ENCODE measurements at regions not wholly inside any gene's neighbourhood (a gene's known extent, or its start where the extent isn't known, plus 50 kb on each side); places are given as distances from the start of the nearest gene placed in this dataset.

GRCh38 chr1:240005997-240006650 is 85.6 kb upstream of the FMN2 start (continued):
- TF ChIP-seq CTCF (IDR thresholded peaks at IDR 0.05) (no peak), FOXS1 (CRISPR knock-in tag; IDR thresholded peaks at IDR 0.05) (no peak), REST (IDR thresholded peaks at IDR 0.05) (no peak), HOXA7 (CRISPR knock-in tag; IDR thresholded peaks at IDR 0.05) (no peak), ZC3H11A (IDR thresholded peaks at IDR 0.05) (no peak)

GRCh38 chr1:240008298-240008697 is 83.4 kb upstream of the FMN2 start:
- Histone ChIP-seq H3K4me2 (no peak overlapping the region), H3K27ac (no peak overlapping the region), H3K4me3 (no peak overlapping the region), H3K4me1 (no peaks in the 10 kb centered on the region), H3K9me3 (no peaks in the 10 kb centered on the region)
- ChIA-PET POLR2A (no interaction called here), CTCF (interaction anchor here (0.9 to 1.5 kb wide), 2 partner anchors 10 to 141 kb away, joined by 3 to 6 read pairs; no protein-coding TSS in a partner anchor)
- no peak for DNase-seq (ENCODE audit: low read depth in 1 of 2, low spot score in 1 of 2)
- TF ChIP-seq JUN (IDR thresholded peaks at IDR 0.05) = no peak
- TF ChIP-seq CHD4 (IDR thresholded peaks at IDR 0.05; ENCODE audit: borderline replicate concordance) = no peak
- no peak; a peak in 1 of 6 replicates for ATAC-seq
- 32% methylated on average over 3 of the region's 5 CpGs for WGBS (ENCODE audit: missing lambda C conversion rate)
- FAIRE-seq = no peak

GRCh38 chr1:240014051-240014450 is 77.6 kb upstream of the FMN2 start:
- no peak for TF ChIP-seq SREBF2 (IDR thresholded peaks at IDR 0.05)
- no peak for TF ChIP-seq TP53 (CRISPR knock-in tag; IDR thresholded peaks at IDR 0.05)
- no peak for TF ChIP-seq NR3C1 (IDR thresholded peaks at IDR 0.05)
- no peak for DNase-seq (ENCODE audit: low read depth in 1 of 2, low spot score in 1 of 2)
- CTCF ChIA-PET = interaction anchor here (0.5 to 1.9 kb wide), 6 partner anchors 10 to 175 kb away, joined by 3 to 5 read pairs (median 4); no protein-coding TSS in a partner anchor
- H3K4me1 ChIP-seq = no peaks in the 10 kb centered on the region
- no peak for FAIRE-seq
- POLR2A ChIA-PET = interaction anchor here (1.2 kb wide), 1 partner anchor 9 kb away, joined by 3 read pairs; no protein-coding TSS in a partner anchor
- no peak overlapping the region for H3K4me3 ChIP-seq
- H3K9me3 ChIP-seq = peaks cover 12% of the 10 kb centered on the region; the same call in 2 of the 3 replicates
- H3K4me2 ChIP-seq = no peak overlapping the region
- H3K27ac ChIP-seq = no peak overlapping the region
- no peak for ATAC-seq
- 44% methylated on average over 5 of the region's 5 CpGs for WGBS (ENCODE audit: missing lambda C conversion rate)

GRCh38 chr1:240018617-240019016 is 73.1 kb upstream of the FMN2 start:
- H3K4me1 ChIP-seq = no peaks in the 10 kb centered on the region
- H3K9me3 ChIP-seq = peaks cover 12% of the 10 kb centered on the region; the same call in 2 of the 3 replicates
- H3K4me2 ChIP-seq = no peak overlapping the region
- no peak for TF ChIP-seq POLR2AphosphoS2 (conservative IDR thresholded peaks at IDR 0.05; ENCODE audit: low read length)
- no peak for TF ChIP-seq CTCF (IDR thresholded peaks at IDR 0.05)
- no peak for TF ChIP-seq PHF8 (IDR thresholded peaks at IDR 0.05; ENCODE audit: borderline replicate concordance, low read depth)
- no peak for TF ChIP-seq MAX (IDR thresholded peaks at IDR 0.05)
- no peak for TF ChIP-seq HOXB5 (CRISPR knock-in tag; IDR thresholded peaks at IDR 0.05)
- no peak for TF ChIP-seq PBX3 (IDR thresholded peaks at IDR 0.05)
- POLR2A ChIA-PET = no interaction called here
- H3K4me3 ChIP-seq = no peak overlapping the region
- FAIRE-seq = no peak
- DNase-seq (ENCODE audit: low read depth in 1 of 2, low spot score in 1 of 2) = no peak
- ATAC-seq = no peak
- WGBS (ENCODE audit: missing lambda C conversion rate) = 14% methylated on average over 1 of the region's 1 CpG
- CTCF ChIA-PET = interaction anchor here (1.7 kb wide), 1 partner anchor 15 kb away, joined by 8 read pairs; no protein-coding TSS in a partner anchor
- H3K27ac ChIP-seq = no peak overlapping the region

Data from A549 (cell line).